Hematopoietic multipotent progenitor cell treated with erythropoietin and hydrocortisone succinate and interleukin-3 and kit ligand, for 8 days (in vitro differentiated cells): ENCODE measurements at regions not wholly inside any gene's neighbourhood (a gene's known extent, or its start where the extent isn't known, plus 50 kb on each side); places are given as distances from the start of the nearest gene placed in this dataset.
"Not testable (repeated sequence)": the region's sequence is repeated elsewhere in the genome, so short reads cannot be mapped to it uniquely, and the experiment has no call there.

Source experiments
- DNase-seq: peaks from one replicate; pipeline ENCODE4 v3.0.0-alpha.2; 2015

- DNase-seq: no peak
Measured at GRCh38 chr6:112401083-112401482, 54.0 kb downstream of the RFPL4B start.

GRCh38 chr6:112407101-112407590, 60.0 kb downstream of the RFPL4B start:
- DNase-seq: no peak

GRCh38 chr6:112408522-112408921, 61.4 kb downstream of the RFPL4B start:
- no peak for DNase-seq

GRCh38 chr6:112409311-112409710, 62.2 kb downstream of the RFPL4B start:
- DNase-seq: no peak

GRCh38 chr6:112413780-112414179, 66.7 kb downstream of the RFPL4B start:
- no peak for DNase-seq

GRCh38 chr6:112415366-112415765, 68.2 kb downstream of the RFPL4B start:
- DNase-seq: no peak

GRCh38 chr6:112416866-112417265, 69.7 kb downstream of the RFPL4B start:
- no peak for DNase-seq

- DNase-seq: not testable (repeated sequence)
Measured at GRCh38 chr6:112427011-112427410, 79.9 kb downstream of the RFPL4B start.

- DNase-seq: no peak
Measured at GRCh38 chr6:112427499-112427898, 80.4 kb downstream of the RFPL4B start.

- DNase-seq: no peak
Measured at GRCh38 chr6:112428477-112428876, 81.3 kb downstream of the RFPL4B start.

- DNase-seq: no peak
Measured at GRCh38 chr6:112429226-112429625, 82.1 kb downstream of the RFPL4B start.

GRCh38 chr6:112431803-112432202, 84.7 kb downstream of the RFPL4B start:
- DNase-seq: no peak

GRCh38 chr6:112432853-112433252, 85.7 kb downstream of the RFPL4B start:
- no peak for DNase-seq

- DNase-seq: no peak
Measured at GRCh38 chr6:112433457-112433856, 86.3 kb downstream of the RFPL4B start.

GRCh38 chr6:112434896-112435435, 87.8 kb downstream of the RFPL4B start:
- no peak for DNase-seq

GRCh38 chr6:112437058-112437457, 89.9 kb downstream of the RFPL4B start:
- DNase-seq: no peak

- no peak for DNase-seq
Measured at GRCh38 chr6:112439010-112439409, 91.9 kb downstream of the RFPL4B start.

GRCh38 chr6:112439432-112439831, 92.3 kb downstream of the RFPL4B start:
- DNase-seq: no peak

GRCh38 chr6:112441607-112442006, 94.5 kb downstream of the RFPL4B start:
- DNase-seq: no peak

GRCh38 chr6:112443179-112444065, 96.3 kb downstream of the RFPL4B start:
- DNase-seq: no peak

- not testable (repeated sequence) for DNase-seq
Measured at GRCh38 chr6:112448786-112449185, 101.7 kb downstream of the RFPL4B start.

- no peak for DNase-seq
Measured at GRCh38 chr6:112450663-112451062, 103.5 kb downstream of the RFPL4B start.

GRCh38 chr6:112457886-112458285, 110.8 kb downstream of the RFPL4B start:
- no peak for DNase-seq

- no peak for DNase-seq
Measured at GRCh38 chr6:112459758-112460304, 112.7 kb downstream of the RFPL4B start.
